Coronary artery (tissue), 2 donors: ENCODE measurements at regions not wholly inside any gene's neighbourhood (a gene's known extent, or its start where the extent isn't known, plus 50 kb on each side); places are given as distances from the start of the nearest gene placed in this dataset.

Experiments
- DNase-seq: peaks from one replicate; pipeline ENCODE4 v3.0.0-alpha.2; 2017; ENCODE audit warnings: low spot score
- H3K27ac ChIP-seq, 2 donors: fragments of 200-600 bp; sonication (generic); one replicate each; pipeline ENCODE4 v1.5.1; 2016 to 2019
- H3K4me3 ChIP-seq: fragments of 200-600 bp; sonication (generic); 2 replicates; pipeline ENCODE4 v1.5.1; 2016; ENCODE audit warnings: mild to moderate bottlenecking, moderate library complexity
- CTCF ChIP-seq: fragments of 200-600 bp; sonication (generic); IDR thresholded peaks from one replicate; pipeline ENCODE4 v1.5.1; 2019; ENCODE audit warnings: antibody characterized with exemption

DNA sequence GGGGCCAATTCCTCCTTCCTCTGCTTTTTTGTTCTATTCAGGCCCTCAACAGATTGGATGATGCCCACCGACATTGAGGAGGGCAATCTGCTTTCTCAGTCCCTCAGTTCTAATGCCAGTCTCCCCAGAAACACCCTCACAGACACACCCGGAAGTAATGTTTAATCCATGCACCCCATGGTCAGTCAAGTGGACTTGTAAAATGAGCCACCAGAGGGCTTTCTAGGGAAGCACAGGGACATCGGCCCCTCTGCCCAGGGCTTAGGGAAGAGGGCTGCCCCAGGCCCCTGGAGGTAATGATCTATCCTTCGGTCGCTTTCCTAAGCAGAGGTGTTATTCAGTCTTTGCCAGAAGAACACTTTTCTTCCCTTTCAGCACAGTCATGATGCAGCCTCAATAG, 107.4 kb downstream of the PDCL3 start:
- no peak for TF ChIP-seq CTCF
- Histone ChIP-seq H3K27ac (no peak overlapping the region), H3K4me3 (no peak overlapping the region)
- no peak for DNase-seq

DNA sequence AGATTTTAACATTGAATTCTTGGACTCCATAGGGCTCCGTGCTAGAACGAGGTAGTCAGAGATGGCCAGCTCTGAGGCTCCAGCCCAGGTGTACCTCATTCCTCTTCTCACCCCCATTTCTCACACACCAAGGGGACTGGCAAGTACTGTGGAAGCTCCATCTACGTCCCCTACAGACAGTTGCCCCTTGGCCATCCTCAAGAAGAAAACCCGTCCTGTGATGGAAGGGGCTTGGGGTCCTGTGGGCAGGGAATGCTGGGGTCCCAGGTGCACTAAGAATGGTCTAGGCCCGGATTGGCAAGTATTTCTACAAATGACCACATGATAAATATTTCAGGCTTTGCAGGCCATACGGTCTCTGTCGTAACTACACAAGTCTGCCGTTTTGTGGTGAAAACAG, 110.3 kb downstream of the PDCL3 start:
- no peak for TF ChIP-seq CTCF
- Histone ChIP-seq H3K27ac (no peak overlapping the region), H3K4me3 (no peak overlapping the region)
- DNase-seq: peak; percentile 33

GRCh38 chr2:100673691-100674485, 111.1 kb downstream of the PDCL3 start:
- no peak for TF ChIP-seq CTCF
- peak; percentile 60 for DNase-seq
- no peak overlapping the region for H3K27ac ChIP-seq
- no peak overlapping the region for H3K4me3 ChIP-seq

DNA sequence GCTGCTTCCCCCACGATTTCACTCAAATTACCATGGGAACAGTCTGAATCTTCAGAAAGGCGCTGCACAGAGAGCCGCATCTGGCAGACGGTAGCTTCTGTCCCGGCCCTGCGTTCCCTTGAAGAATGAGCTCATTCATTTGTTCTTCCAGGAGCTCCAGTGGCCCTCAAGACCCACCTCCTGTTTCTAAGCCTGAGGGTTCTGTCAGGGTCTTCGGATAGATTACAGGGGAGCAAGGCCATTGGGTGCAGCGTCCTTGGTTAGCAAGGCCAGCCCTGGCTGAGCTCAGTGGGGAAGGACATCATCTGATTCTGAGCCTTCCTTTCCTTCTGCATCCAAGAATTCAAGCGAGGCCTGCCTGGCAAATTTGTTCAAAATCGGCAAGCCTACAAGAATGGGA, 111.9 kb downstream of the PDCL3 start:
- TF ChIP-seq CTCF: no peak
- Histone ChIP-seq H3K27ac (no peak overlapping the region), H3K4me3 (no peak overlapping the region)
- peak; percentile 55 for DNase-seq

- Histone ChIP-seq H3K4me3 (no peak overlapping the region), H3K27ac (no peak overlapping the region)
- no peak for TF ChIP-seq CTCF
- DNase-seq: peak; percentile 33
Measured at GRCh38 chr2:100675373-100675772, 112.6 kb downstream of the PDCL3 start.

DNA sequence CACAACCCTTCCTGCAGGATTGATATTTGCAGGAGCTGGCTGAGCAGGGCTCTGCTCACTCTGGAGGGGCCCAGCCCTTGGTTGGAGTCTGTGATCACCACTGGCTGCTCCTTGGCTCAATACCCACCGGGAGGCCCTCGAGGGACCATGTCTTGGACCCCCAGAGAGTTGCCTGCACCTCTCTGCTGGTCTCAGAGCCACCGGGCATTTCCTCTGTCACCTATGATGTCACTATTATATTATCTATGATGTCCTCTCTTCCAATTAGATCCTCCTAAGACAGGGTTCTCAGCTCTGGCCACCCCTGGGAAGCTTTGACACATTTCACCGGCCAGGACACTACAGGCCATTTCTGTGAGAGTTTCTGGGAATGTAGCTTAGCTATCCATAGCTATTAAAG, 113.1 kb downstream of the PDCL3 start:
- no peak for TF ChIP-seq CTCF
- no peak overlapping the region for H3K4me3 ChIP-seq
- peak; percentile 35 for DNase-seq
- no peak overlapping the region for H3K27ac ChIP-seq

GRCh38 chr2:100676346-100676745, 113.6 kb downstream of the PDCL3 start:
- TF ChIP-seq CTCF: no peak
- no peak overlapping the region for H3K27ac ChIP-seq
- H3K4me3 ChIP-seq: no peak overlapping the region
- DNase-seq: peak; percentile 22
